ENCODE measurements at regions not wholly inside any gene's neighbourhood (a gene's known extent, or its start where the extent isn't known, plus 50 kb on each side); places are given as distances from the start of the nearest gene placed in this dataset.

GRCh38 chr5:175808711-175809110, 62.7 kb upstream of the CPLX2 start:
- no peak for DNase-seq

- DNase-seq, result peak; percentile 66
Observed at GRCh38 chr5:175809531-175810121, 61.8 kb upstream of the CPLX2 start.

GRCh38 chr5:175810457-175810856, 60.9 kb upstream of the CPLX2 start:
- DNase-seq, result no peak

GRCh38 chr5:175811589-175811988, 59.8 kb upstream of the CPLX2 start:
- no peak for DNase-seq

GRCh38 chr5:175813943-175814630, 57.3 kb upstream of the CPLX2 start:
- no peak for DNase-seq

GRCh38 chr5:175814691-175815090, 56.7 kb upstream of the CPLX2 start:
- peak; percentile 51 for DNase-seq

- no peak for DNase-seq
Observed at GRCh38 chr5:175815126-175815913, 56.1 kb upstream of the CPLX2 start.

- DNase-seq, result no peak
Observed at GRCh38 chr5:175816348-175816747, 55.0 kb upstream of the CPLX2 start.

GRCh38 chr5:175819090-175819425, 52.3 kb upstream of the CPLX2 start:
- DNase-seq, result no peak

- DNase-seq, result no peak
Observed at GRCh38 chr5:175820230-175820629, 51.1 kb upstream of the CPLX2 start.
